Tibial nerve (tissue), 3 donors: ENCODE measurements at regions not wholly inside any gene's neighbourhood (a gene's known extent, or its start where the extent isn't known, plus 50 kb on each side); places are given as distances from the start of the nearest gene placed in this dataset.

Source experiments
- CTCF ChIP-seq, 5 experiments: fragments of 200-600 bp in 3 of 5; fragments of 450-650 bp in 2 of 5; sonication (generic) in 3 of 5; IDR thresholded peaks; one replicate each; pipeline ENCODE4 v1.5.1; 2016 to 2019; ENCODE audit warnings: antibody characterized with exemption in 5 of 5, mild to moderate bottlenecking in 3 of 5, moderate library complexity in 2 of 5
- POLR2A ChIP-seq, 2 donors: fragments of 450-650 bp; IDR thresholded peaks; one replicate each; pipeline ENCODE4 v1.6.1; 2017; ENCODE audit warnings: antibody characterized with exemption in 2 of 2, mild to moderate bottlenecking in 2 of 2, moderate library complexity in 2 of 2

GRCh38 chr3:84487296-84487695 is 471.5 kb upstream of the CADM2 start:
- TF ChIP-seq CTCF (IDR thresholded peaks at IDR 0.05) (no peak), POLR2A (IDR thresholded peaks at IDR 0.05) (no peak)
